ENCODE measurements at regions not wholly inside any gene's neighbourhood (a gene's known extent, or its start where the extent isn't known, plus 50 kb on each side); places are given as distances from the start of the nearest gene placed in this dataset.

DNA sequence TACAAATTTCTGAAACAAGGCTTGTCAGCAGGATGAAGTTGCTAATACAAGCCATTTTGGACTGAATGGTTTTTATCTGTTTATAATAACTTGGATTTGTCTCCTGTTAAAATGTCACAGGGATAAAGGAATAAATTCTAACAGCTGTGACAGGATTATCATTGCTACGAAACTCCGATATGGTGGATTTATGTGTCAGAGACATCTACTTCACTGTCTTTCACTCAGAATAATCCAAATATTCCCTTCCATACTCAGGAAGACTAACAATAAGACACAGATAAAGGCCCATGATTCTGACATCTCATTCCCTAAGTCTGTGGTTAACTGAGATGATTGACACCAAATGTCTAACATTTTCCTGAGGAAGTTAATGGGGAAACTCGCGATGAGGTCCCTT lies 529.8 kb upstream of the GOT2 start:
- TF ChIP-seq, protein P1, sequence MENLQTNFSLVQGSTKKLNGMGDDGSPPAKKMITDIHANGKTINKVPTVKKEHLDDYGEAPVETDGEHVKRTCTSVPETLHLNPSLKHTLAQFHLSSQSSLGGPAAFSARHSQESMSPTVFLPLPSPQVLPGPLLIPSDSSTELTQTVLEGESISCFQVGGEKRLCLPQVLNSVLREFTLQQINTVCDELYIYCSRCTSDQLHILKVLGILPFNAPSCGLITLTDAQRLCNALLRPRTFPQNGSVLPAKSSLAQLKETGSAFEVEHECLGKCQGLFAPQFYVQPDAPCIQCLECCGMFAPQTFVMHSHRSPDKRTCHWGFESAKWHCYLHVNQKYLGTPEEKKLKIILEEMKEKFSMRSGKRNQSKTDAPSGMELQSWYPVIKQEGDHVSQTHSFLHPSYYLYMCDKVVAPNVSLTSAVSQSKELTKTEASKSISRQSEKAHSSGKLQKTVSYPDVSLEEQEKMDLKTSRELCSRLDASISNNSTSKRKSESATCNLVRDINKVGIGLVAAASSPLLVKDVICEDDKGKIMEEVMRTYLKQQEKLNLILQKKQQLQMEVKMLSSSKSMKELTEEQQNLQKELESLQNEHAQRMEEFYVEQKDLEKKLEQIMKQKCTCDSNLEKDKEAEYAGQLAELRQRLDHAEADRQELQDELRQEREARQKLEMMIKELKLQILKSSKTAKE (IDR thresholded peaks at IDR 0.05; ENCODE audit: low read depth, poor library complexity, severe bottlenecking): no peak
- TF ChIP-seq EGR1 (IDR thresholded peaks at IDR 0.05; ENCODE audit: borderline replicate concordance in 1 of 2, low read depth in 2 of 2, low read length in 2 of 2): no peak
- TF ChIP-seq CBFB (IDR thresholded peaks at IDR 0.05; ENCODE audit: low read depth): no peak
- TF ChIP-seq FOS (IDR thresholded peaks at IDR 0.05; ENCODE audit: borderline replicate concordance, extremely low read depth, insufficient read length): no peak
- TF ChIP-seq IRF4 (IDR thresholded peaks at IDR 0.05; ENCODE audit: low read depth, low read length): no peak
- no peak for TF ChIP-seq PBX3 (IDR thresholded peaks at IDR 0.05; ENCODE audit: insufficient replicate concordance, low read depth, low read length)
- TF ChIP-seq, protein P2, sequence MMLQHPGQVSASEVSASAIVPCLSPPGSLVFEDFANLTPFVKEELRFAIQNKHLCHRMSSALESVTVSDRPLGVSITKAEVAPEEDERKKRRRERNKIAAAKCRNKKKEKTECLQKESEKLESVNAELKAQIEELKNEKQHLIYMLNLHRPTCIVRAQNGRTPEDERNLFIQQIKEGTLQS (IDR thresholded peaks at IDR 0.05; ENCODE audit: borderline replicate concordance, extremely low read depth, low read depth, low read length): no peak
- TF ChIP-seq NFIC (IDR thresholded peaks at IDR 0.05; ENCODE audit: low read depth, low read length): no peak
- no peak for TF ChIP-seq CHD2 (IDR thresholded peaks at IDR 0.05; ENCODE audit: borderline replicate concordance, low read depth, low read length)
- no peak for TF ChIP-seq NBN (IDR thresholded peaks at IDR 0.05)
- TF ChIP-seq TARDBP (IDR thresholded peaks at IDR 0.05; ENCODE audit: borderline replicate concordance): no peak
- TF ChIP-seq CEBPB (IDR thresholded peaks at IDR 0.05; ENCODE audit: borderline replicate concordance in 1 of 2, low read depth in 2 of 2, low read length in 2 of 2): no peak
- TF ChIP-seq ZNF274 (IDR thresholded peaks at IDR 0.05; ENCODE audit: insufficient read depth, insufficient read length): no peak
- TF ChIP-seq TBL1XR1 (IDR thresholded peaks at IDR 0.05; ENCODE audit: low read depth, low read length): no peak
- TF ChIP-seq ATF7 (IDR thresholded peaks at IDR 0.05; ENCODE audit: low read depth): no peak
- TF ChIP-seq RBBP5 (conservative IDR thresholded peaks at IDR 0.05): no peak
- no TSS peak for BruUV-seq (replicated peaks)
- no peaks in the 10 kb centered on the region for H3K36me3 ChIP-seq (ENCODE audit: control insufficient read depth in 2 of 2, insufficient read depth in 2 of 2, low read length in 1 of 2)
- ChIA-PET CTCF (no interaction called here), SMC1A (ENCODE audit: uncharacterized antibody, unreplicated experiment) (no interaction called here), RAD21 (ENCODE audit: unreplicated experiment) (no interaction called here), POLR2A (no interaction called here)
- no peaks in the 10 kb centered on the region for H3K79me2 ChIP-seq (ENCODE audit: control insufficient read depth, insufficient read depth, low read length)
- ATAC-seq (no peak), DNase-seq (ENCODE audit: low read depth, low spot score) (no peak), FAIRE-seq (no peak)
- intact Hi-C loops (cut with micrococcal nuclease; ENCODE audit: unreplicated experiment) (no loop called here), in situ Hi-C loops (cut with MboI) (no loop called here)
- H4K20me1 ChIP-seq (ENCODE audit: control insufficient read depth, insufficient read depth): no peaks in the 10 kb centered on the region
- 77% methylated on average over 4 of the region's 4 CpGs for WGBS (ENCODE audit: insufficient coverage, insufficient replicate concordance, low lambda C conversion rate, missing lambda C conversion rate)
- no peak overlapping the region for H3K27ac ChIP-seq (ENCODE audit: control insufficient read depth, insufficient read depth)
- H3K9me3 ChIP-seq (replicated peaks; ENCODE audit: control insufficient read depth, insufficient read depth, low read length): no peaks in the 10 kb centered on the region
- H3K9ac ChIP-seq (ENCODE audit: control insufficient read depth, insufficient read depth, low read length): no peak overlapping the region
- H3K4me1 ChIP-seq (ENCODE audit: control insufficient read depth, insufficient read depth, low read length): no peaks in the 10 kb centered on the region
- H3K4me2 ChIP-seq (ENCODE audit: control insufficient read depth, insufficient read depth): no peak overlapping the region
- no peak overlapping the region for H2AFZ ChIP-seq (ENCODE audit: control insufficient read depth, low read depth, low read length)
- H3K4me3 ChIP-seq: no peak overlapping the region
- H3K27me3 ChIP-seq (replicated peaks in 1 of 2; ENCODE audit: control insufficient read depth in 2 of 2, insufficient read depth in 2 of 2, low read length in 1 of 2): no peaks in the 10 kb centered on the region
